OCI-LY1 (cell line): ENCODE measurements at regions not wholly inside any gene's neighbourhood (a gene's known extent, or its start where the extent isn't known, plus 50 kb on each side); places are given as distances from the start of the nearest gene placed in this dataset.

Source experiments
- H2AFZ ChIP-seq: fragments of 200-600 bp; sonication (generic), shearing (Covaris generic); 2 replicates; pipeline ENCODE4 v1.6.0; 2014; ENCODE audit warnings: antibody characterized with exemption, mild to moderate bottlenecking, low read length
- H3F3A ChIP-seq: fragments of 200-600 bp; sonication (generic), shearing (Covaris generic); 2 replicates; pipeline ENCODE4 v1.6.0; 2014; ENCODE audit warnings: mild to moderate bottlenecking, antibody characterized with exemption, low read length, moderate library complexity; ENCODE audit not compliant: insufficient read depth
- H3K27ac ChIP-seq: fragments of 200-600 bp; sonication (generic); 2 replicates; pipeline ENCODE4 v1.5.1; 2014; ENCODE audit warnings: low read length, mixed run types, mild to moderate bottlenecking, low read depth; ENCODE audit not compliant: poor library complexity, severe bottlenecking
- H3K27me3 ChIP-seq: fragments of 200-600 bp; sonication (generic); 2 replicates; pipeline ENCODE4 v1.6.0; 2014; ENCODE audit warnings: antibody characterized with exemption, mild to moderate bottlenecking, low read length, moderate library complexity; ENCODE audit not compliant: insufficient read depth
- H3K36me3 ChIP-seq: fragments of 200-600 bp; sonication (generic); 2 replicates; pipeline ENCODE4 v1.6.1; 2014; ENCODE audit warnings: mild to moderate bottlenecking, antibody characterized with exemption, low read length, moderate library complexity, mixed read lengths; ENCODE audit not compliant: insufficient read depth
- H3K4me1 ChIP-seq: fragments of 200-600 bp; sonication (generic); 2 replicates; pipeline ENCODE4 v1.5.1; 2014; ENCODE audit warnings: mild to moderate bottlenecking, low read length, moderate library complexity; ENCODE audit not compliant: insufficient read depth, severe bottlenecking
- H3K4me2 ChIP-seq: fragments of 200-600 bp; sonication (generic), shearing (Covaris generic); 2 replicates; pipeline ENCODE4 v1.6.1; 2014; ENCODE audit warnings: low read length
- H3K4me3 ChIP-seq: fragments of 200-600 bp; sonication (generic); 2 replicates; pipeline ENCODE4 v1.5.1; 2014; ENCODE audit warnings: low read length, low read depth, mild to moderate bottlenecking, mixed read lengths; ENCODE audit not compliant: poor library complexity, severe bottlenecking
- H3K79me2 ChIP-seq: fragments of 200-600 bp; shearing (Covaris generic); 2 replicates; pipeline ENCODE4 v1.6.1; 2016; ENCODE audit warnings: mixed run types, low read length, mixed read lengths; ENCODE audit not compliant: insufficient read depth
- H3K9ac ChIP-seq: fragments of 200-600 bp; sonication (generic), shearing (Covaris generic); 2 replicates; pipeline ENCODE4 v1.6.1; 2014; ENCODE audit warnings: mild to moderate bottlenecking, low read length, mixed read lengths
- H3K9me2 ChIP-seq: fragments of 200-600 bp; sonication (generic), shearing (Covaris generic); 2 replicates; pipeline ENCODE4 v1.6.1; 2014; ENCODE audit warnings: low read depth, mild to moderate bottlenecking, low read length, mixed read lengths
- H3K9me3 ChIP-seq: fragments of 200-600 bp; shearing (Covaris generic); 2 replicates; pipeline ENCODE4 v1.6.1; 2014; ENCODE audit warnings: low read length, mixed read lengths
- H4K20me1 ChIP-seq: fragments of 200-600 bp; sonication (generic), shearing (Covaris generic); 2 replicates; pipeline ENCODE4 v1.6.0; 2016; ENCODE audit warnings: mild to moderate bottlenecking, low read length; ENCODE audit not compliant: insufficient read depth
- EZH2 ChIP-seq: fragments of 200-600 bp; sonication (generic), shearing (Covaris generic); IDR thresholded peaks from 2 replicates; pipeline ENCODE4 v1.8.0; 2017; ENCODE audit warnings: borderline replicate concordance, mixed run types, mild to moderate bottlenecking, antibody characterized with exemption, low read length, moderate library complexity, mixed read lengths
- TF ChIP-seq, protein P1 (sequence below): fragments of 200-600 bp; sonication (generic), shearing (Covaris generic); IDR thresholded peaks from 2 replicates; pipeline ENCODE4 v1.5.1; 2017; ENCODE audit warnings: mild to moderate bottlenecking, antibody characterized with exemption, low read length, moderate library complexity, mixed read lengths

DNA sequence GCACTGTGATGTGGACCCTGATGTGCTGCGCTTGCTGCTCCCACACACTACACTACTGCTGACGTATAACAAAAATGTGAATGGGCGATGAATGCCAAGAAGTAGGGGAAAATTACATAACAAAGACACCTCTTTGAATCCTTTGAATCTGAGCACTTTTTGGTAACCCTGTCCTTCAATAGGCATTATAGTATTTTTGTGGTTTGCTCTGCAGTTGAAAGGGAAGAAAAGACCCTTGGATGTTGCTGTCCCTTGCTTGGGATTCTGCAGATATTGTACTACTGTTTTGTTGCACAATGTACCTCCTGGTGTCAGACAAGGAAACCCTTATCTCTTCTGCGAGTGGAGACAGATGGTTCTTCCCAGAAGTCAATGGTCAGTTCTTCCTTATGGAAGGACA lies 124.8 kb upstream of the UBE3A start:
- TF ChIP-seq EZH2, result no peak
- TF ChIP-seq, protein P1, sequence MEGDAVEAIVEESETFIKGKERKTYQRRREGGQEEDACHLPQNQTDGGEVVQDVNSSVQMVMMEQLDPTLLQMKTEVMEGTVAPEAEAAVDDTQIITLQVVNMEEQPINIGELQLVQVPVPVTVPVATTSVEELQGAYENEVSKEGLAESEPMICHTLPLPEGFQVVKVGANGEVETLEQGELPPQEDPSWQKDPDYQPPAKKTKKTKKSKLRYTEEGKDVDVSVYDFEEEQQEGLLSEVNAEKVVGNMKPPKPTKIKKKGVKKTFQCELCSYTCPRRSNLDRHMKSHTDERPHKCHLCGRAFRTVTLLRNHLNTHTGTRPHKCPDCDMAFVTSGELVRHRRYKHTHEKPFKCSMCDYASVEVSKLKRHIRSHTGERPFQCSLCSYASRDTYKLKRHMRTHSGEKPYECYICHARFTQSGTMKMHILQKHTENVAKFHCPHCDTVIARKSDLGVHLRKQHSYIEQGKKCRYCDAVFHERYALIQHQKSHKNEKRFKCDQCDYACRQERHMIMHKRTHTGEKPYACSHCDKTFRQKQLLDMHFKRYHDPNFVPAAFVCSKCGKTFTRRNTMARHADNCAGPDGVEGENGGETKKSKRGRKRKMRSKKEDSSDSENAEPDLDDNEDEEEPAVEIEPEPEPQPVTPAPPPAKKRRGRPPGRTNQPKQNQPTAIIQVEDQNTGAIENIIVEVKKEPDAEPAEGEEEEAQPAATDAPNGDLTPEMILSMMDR, result no peak
- no peaks in the 10 kb centered on the region for H3K27me3 ChIP-seq
- no peaks in the 10 kb centered on the region for H3K9me3 ChIP-seq
- H3K36me3 ChIP-seq, result no peaks in the 10 kb centered on the region
- no peaks in the 10 kb centered on the region for H3K9me2 ChIP-seq
- H3K4me2 ChIP-seq, result no peak overlapping the region
- H3F3A ChIP-seq, result no peaks in the 10 kb centered on the region
- no peak overlapping the region for H2AFZ ChIP-seq
- no peaks in the 10 kb centered on the region for H4K20me1 ChIP-seq
- H3K79me2 ChIP-seq, result no peaks in the 10 kb centered on the region
- H3K27ac ChIP-seq, result no peak overlapping the region
- no peak overlapping the region for H3K9ac ChIP-seq
- no peak overlapping the region for H3K4me3 ChIP-seq
- H3K4me1 ChIP-seq, result no peaks in the 10 kb centered on the region

DNA sequence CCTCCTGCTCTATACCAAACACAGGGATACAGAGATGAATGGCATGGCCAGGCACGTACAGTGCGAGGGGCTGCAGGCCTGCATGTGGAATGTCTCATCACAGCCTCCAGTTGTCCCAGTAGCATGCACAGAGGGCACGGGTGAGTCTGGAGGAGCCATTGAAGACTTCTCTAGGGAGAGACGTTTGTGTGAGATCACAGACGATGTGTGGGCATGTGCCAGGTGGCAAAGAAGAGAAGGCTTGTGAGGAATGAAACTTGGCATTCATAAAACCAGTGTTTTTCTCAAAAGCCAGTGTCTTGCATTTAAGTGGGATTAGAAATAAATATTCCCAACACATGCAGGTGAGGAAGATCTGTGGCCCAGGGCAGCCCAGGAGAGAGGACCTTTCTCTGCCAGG lies 119.1 kb upstream of the UBE3A start:
- H3K9me2 ChIP-seq, result no peaks in the 10 kb centered on the region
- H3K9ac ChIP-seq, result no peak overlapping the region
- H3K9me3 ChIP-seq, result no peaks in the 10 kb centered on the region
- TF ChIP-seq EZH2, result no peak
- TF ChIP-seq, protein P1, result no peak
- no peak overlapping the region for H3K27ac ChIP-seq
- no peaks in the 10 kb centered on the region for H3F3A ChIP-seq
- no peaks in the 10 kb centered on the region for H3K27me3 ChIP-seq
- H3K4me1 ChIP-seq, result no peaks in the 10 kb centered on the region
- H3K36me3 ChIP-seq, result no peaks in the 10 kb centered on the region
- H3K79me2 ChIP-seq, result no peaks in the 10 kb centered on the region
- H2AFZ ChIP-seq, result no peak overlapping the region
- no peak overlapping the region for H3K4me2 ChIP-seq
- no peaks in the 10 kb centered on the region for H4K20me1 ChIP-seq
- no peak overlapping the region for H3K4me3 ChIP-seq

DNA sequence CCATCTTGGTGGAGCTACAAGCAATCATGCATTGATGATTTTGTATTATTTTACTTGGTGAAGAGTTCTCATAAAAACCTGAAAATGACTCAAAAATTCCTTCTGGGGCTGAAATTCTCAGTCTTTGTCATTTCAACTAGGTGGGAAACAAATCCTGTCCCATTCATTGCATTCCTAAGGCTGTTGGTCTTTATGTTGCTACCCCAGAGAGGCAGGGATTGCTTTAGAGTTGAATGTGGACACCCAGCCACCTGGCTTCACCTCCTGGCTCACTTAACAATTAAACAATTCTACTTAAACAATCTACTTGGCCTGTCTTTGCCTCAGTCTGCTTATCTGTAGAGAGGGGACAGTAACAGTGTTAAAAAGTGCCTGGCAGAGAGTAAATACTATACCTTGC lies 117.3 kb upstream of the UBE3A start:
- H3K4me2 ChIP-seq, result no peak overlapping the region
- H3K9me3 ChIP-seq, result no peaks in the 10 kb centered on the region
- H3K9ac ChIP-seq, result no peak overlapping the region
- H2AFZ ChIP-seq, result no peak overlapping the region
- no peaks in the 10 kb centered on the region for H3K27me3 ChIP-seq
- H3K9me2 ChIP-seq, result no peaks in the 10 kb centered on the region
- H3K36me3 ChIP-seq, result no peaks in the 10 kb centered on the region
- no peaks in the 10 kb centered on the region for H3K79me2 ChIP-seq
- no peaks in the 10 kb centered on the region for H3F3A ChIP-seq
- H3K4me1 ChIP-seq, result no peaks in the 10 kb centered on the region
- no peak overlapping the region for H3K27ac ChIP-seq
- TF ChIP-seq EZH2, result no peak
- TF ChIP-seq, protein P1, result no peak
- no peak overlapping the region for H3K4me3 ChIP-seq
- H4K20me1 ChIP-seq, result no peaks in the 10 kb centered on the region
